ENCODE measurements at regions not wholly inside any gene's neighbourhood (a gene's known extent, or its start where the extent isn't known, plus 50 kb on each side); places are given as distances from the start of the nearest gene placed in this dataset.

DNA sequence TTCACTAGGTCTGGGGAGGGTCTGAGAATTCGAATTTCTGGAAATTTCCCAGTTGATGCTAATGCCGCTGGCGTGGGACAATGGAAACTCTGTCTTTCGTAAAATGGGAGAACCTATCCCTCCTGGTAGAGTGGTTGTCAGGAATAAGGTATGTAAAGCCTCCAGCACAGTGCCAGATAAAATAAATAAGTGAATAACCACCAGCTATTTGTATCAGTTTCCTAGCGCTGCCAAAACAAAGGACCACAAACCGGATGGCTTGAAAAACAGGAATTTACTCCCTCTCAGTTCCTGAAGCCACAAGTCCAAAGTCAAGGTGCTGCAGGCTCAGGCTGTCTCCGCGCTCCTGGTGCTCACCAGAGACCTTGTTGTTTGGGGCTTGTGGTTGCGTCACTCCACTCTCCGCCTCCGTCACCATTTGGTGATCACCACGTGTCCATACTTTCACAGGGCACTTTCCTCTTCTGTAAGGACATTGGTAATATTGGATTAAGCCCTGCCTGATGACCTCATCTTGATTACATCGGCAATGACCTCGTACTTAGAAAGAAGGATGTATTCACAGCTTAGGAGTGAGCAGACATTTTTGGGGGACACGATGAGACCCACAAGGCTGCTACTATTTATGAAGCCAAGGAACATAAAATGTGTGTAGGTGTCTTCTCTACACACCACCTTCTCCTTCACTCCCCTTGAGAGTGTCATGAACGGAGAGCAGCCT is 428.5 kb downstream of the IRS2 start:
- POLR2A ChIA-PET = no interaction called here
- RAD21 ChIA-PET (ENCODE audit: unreplicated experiment) = no interaction called here
- Histone ChIP-seq H2AFZ (ENCODE audit: control insufficient read depth, low read depth, low read length) (no peak overlapping the region), H4K20me1 (ENCODE audit: control insufficient read depth, insufficient read depth) (no peaks in the 10 kb centered on the region), H3K36me3 (ENCODE audit: control insufficient read depth in 2 of 2, insufficient read depth in 2 of 2, low read length in 1 of 2) (no peaks in the 10 kb centered on the region), H3K4me1 (ENCODE audit: control insufficient read depth, insufficient read depth, low read length) (no peaks in the 10 kb centered on the region), H3K9ac (ENCODE audit: control insufficient read depth, insufficient read depth, low read length) (no peak overlapping the region), H3K79me2 (ENCODE audit: control insufficient read depth, insufficient read depth, low read length) (no peaks in the 10 kb centered on the region), H3K27me3 (replicated peaks in 1 of 2; ENCODE audit: control insufficient read depth in 2 of 2, insufficient read depth in 2 of 2, low read length in 1 of 2) (no peaks in the 10 kb centered on the region), H3K9me3 (replicated peaks; ENCODE audit: control insufficient read depth, insufficient read depth, low read length) (no peaks in the 10 kb centered on the region), H3K4me2 (ENCODE audit: control insufficient read depth, insufficient read depth) (no peak overlapping the region), H3K4me3 (no peak overlapping the region), H3K27ac (ENCODE audit: control insufficient read depth, insufficient read depth) (no peak overlapping the region)
- 57% methylated on average over 16 of the region's 16 CpGs for WGBS (ENCODE audit: insufficient coverage, insufficient replicate concordance, low lambda C conversion rate, missing lambda C conversion rate)
- no TSS peak for BruUV-seq (replicated peaks)
- SMC1A ChIA-PET (ENCODE audit: uncharacterized antibody, unreplicated experiment) = no interaction called here
- TF ChIP-seq DPF2 (IDR thresholded peaks at IDR 0.05) = no peak
- TF ChIP-seq ASH2L (IDR thresholded peaks at IDR 0.05; ENCODE audit: borderline replicate concordance, low read depth) = no peak
- TF ChIP-seq SIX5 (IDR thresholded peaks at IDR 0.05; ENCODE audit: low read depth, low read length, severe bottlenecking) = no peak
- FAIRE-seq = no peak
- in situ Hi-C loops (cut with MboI) (no loop called here), intact Hi-C loops (cut with micrococcal nuclease; ENCODE audit: unreplicated experiment) (no loop called here)
- DNase-seq (ENCODE audit: low read depth, low spot score) = no peak
- no peak for ATAC-seq
- CTCF ChIA-PET = no interaction called here

- ChIA-PET RAD21 (ENCODE audit: unreplicated experiment) (no interaction called here), SMC1A (ENCODE audit: uncharacterized antibody, unreplicated experiment) (interaction anchor here (0.7 kb wide), 1 partner anchor 231 kb away, joined by 3 read pairs; no protein-coding TSS in a partner anchor), CTCF (no interaction called here), POLR2A (no interaction called here)
- H3K9me3 ChIP-seq (replicated peaks; ENCODE audit: control insufficient read depth, insufficient read depth, low read length) = no peaks in the 10 kb centered on the region
- BruUV-seq (replicated peaks) = no TSS peak
- DNase-seq (ENCODE audit: low read depth, low spot score) (no peak), FAIRE-seq (no peak), ATAC-seq (no peak)
- H3K79me2 ChIP-seq (ENCODE audit: control insufficient read depth, insufficient read depth, low read length) = no peaks in the 10 kb centered on the region
- H4K20me1 ChIP-seq (ENCODE audit: control insufficient read depth, insufficient read depth) = no peaks in the 10 kb centered on the region
- no peaks in the 10 kb centered on the region for H3K27me3 ChIP-seq (replicated peaks in 1 of 2; ENCODE audit: control insufficient read depth in 2 of 2, insufficient read depth in 2 of 2, low read length in 1 of 2)
- no peaks in the 10 kb centered on the region for H3K4me1 ChIP-seq (ENCODE audit: control insufficient read depth, insufficient read depth, low read length)
- in situ Hi-C loops (cut with MboI) (no loop called here), intact Hi-C loops (cut with micrococcal nuclease; ENCODE audit: unreplicated experiment) (no loop called here)
- H3K36me3 ChIP-seq (ENCODE audit: control insufficient read depth in 2 of 2, insufficient read depth in 2 of 2, low read length in 1 of 2) = no peaks in the 10 kb centered on the region
- 46% methylated on average over 21 of the region's 21 CpGs for WGBS (ENCODE audit: insufficient coverage, insufficient replicate concordance, low lambda C conversion rate, missing lambda C conversion rate)
- no peak overlapping the region for H2AFZ ChIP-seq (ENCODE audit: control insufficient read depth, low read depth, low read length)
- H3K27ac ChIP-seq (ENCODE audit: control insufficient read depth, insufficient read depth) = no peak overlapping the region
- H3K9ac ChIP-seq (ENCODE audit: control insufficient read depth, insufficient read depth, low read length) = no peak overlapping the region
- TF ChIP-seq USF2 (IDR thresholded peaks at IDR 0.05; ENCODE audit: borderline replicate concordance, low read depth, low read length) (no peak), SREBF2 (IDR thresholded peaks at IDR 0.05; ENCODE audit: low read length) (no peak), MLLT1 (IDR thresholded peaks at IDR 0.05) (no peak), WRNIP1 (IDR thresholded peaks at IDR 0.05; ENCODE audit: borderline replicate concordance, low read depth, low read length) (no peak), BMI1 (IDR thresholded peaks at IDR 0.05; ENCODE audit: borderline replicate concordance) (no peak), ZNF24 (IDR thresholded peaks at IDR 0.05) (no peak)
- H3K4me3 ChIP-seq = no peak overlapping the region
- H3K4me2 ChIP-seq (ENCODE audit: control insufficient read depth, insufficient read depth) = no peak overlapping the region
Observed at GRCh38 chr13:109355875-109356434, 430.4 kb downstream of the IRS2 start.

All from GM12878 (cell line).